Lower lobe of right lung (tissue), 2 donors: ENCODE measurements at regions not wholly inside any gene's neighbourhood (a gene's known extent, or its start where the extent isn't known, plus 50 kb on each side); places are given as distances from the start of the nearest gene placed in this dataset.
"Not testable (repeated sequence)": the region's sequence is repeated elsewhere in the genome, so short reads cannot be mapped to it uniquely, and the experiment has no call there.

ENCODE experiments used
- ATAC-seq, 2 donors: fragments of 200-7000 bp; cut with Tn5 transposase; one replicate each; pipeline ENCODE4 v1.9.1; 2020 to 2022; ENCODE audit warnings: mild to moderate bottlenecking in 2 of 2, moderate library complexity in 2 of 2
- DNase-seq: peaks from one replicate; pipeline ENCODE4 v3.0.0-alpha.2; 2020
- H3K27ac ChIP-seq: fragments of 200-600 bp; one replicate; pipeline ENCODE4 v1.8.0; 2022
- H3K27me3 ChIP-seq: fragments of 200-600 bp; one replicate; pipeline ENCODE4 v1.8.0; 2022; ENCODE audit warnings: low read depth
- H3K36me3 ChIP-seq: fragments of 200-600 bp; one replicate; pipeline ENCODE4 v1.8.0; 2022; ENCODE audit warnings: mild to moderate bottlenecking
- H3K4me1 ChIP-seq: fragments of 200-600 bp; one replicate; pipeline ENCODE4 v1.8.0; 2022
- H3K4me3 ChIP-seq: fragments of 200-600 bp; one replicate; pipeline ENCODE4 v1.8.0; 2022; ENCODE audit warnings: mild to moderate bottlenecking
- H3K9me3 ChIP-seq: fragments of 200-600 bp; one replicate; pipeline ENCODE4 v1.8.0; 2022
- intact Hi-C: fragments of 100-400 bp; cut with DNase I; formaldehyde crosslinking; loops from one replicate; pipeline ENCODE4 v1.11.0; 2022
- TF ChIP-seq, protein P1 (sequence below): fragments of 200-600 bp; IDR thresholded peaks from one replicate; pipeline ENCODE4 v1.8.0; 2022; ENCODE audit warnings: antibody characterized with exemption, mild to moderate bottlenecking
- donor health status: DM: no; HTN: yes; CAD: no; lungs with severe emphysema.

DNA sequence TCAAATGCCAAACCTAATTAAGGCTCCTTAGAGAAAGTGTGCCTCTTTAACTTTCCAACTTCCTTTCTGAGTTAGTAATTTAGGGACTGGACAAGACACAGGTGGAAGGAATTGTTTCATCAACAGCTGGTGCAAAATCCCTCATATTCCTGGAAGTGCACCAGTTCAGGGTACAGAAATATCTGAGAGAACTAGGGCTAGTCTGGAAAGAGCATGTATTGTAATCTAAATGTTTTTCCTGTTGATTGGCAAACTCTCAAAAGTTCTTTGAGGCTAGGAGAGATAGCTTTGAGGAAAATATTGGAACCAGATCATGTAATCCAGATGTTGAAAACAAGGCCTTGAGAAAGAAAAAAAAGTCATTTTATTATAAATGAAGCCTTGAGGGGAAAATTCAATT is 98.1 kb upstream of the C1GALT1C1 start:
- H3K27me3 ChIP-seq, result no peaks in the 10 kb centered on the region

DNA sequence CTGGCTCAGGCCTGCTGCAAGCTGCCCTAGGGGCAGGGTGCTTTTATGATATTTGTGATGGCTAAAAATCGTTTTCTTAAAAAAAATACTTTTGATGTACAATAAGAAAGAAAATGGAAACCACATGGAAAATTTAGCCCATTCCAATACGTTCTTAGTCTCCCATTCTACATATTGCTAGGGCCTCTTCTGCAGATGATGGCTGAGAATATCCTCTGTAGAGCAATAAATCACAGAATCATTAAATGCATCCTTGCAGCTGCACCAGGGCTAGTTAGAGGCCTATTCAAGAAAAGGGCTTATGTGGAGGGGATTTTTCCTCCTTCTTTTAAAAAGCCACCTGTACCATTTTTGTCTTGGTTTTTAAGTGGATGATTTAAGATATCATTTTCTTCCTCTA is 97.6 kb upstream of the C1GALT1C1 start:
- no peak overlapping the region for H3K4me3 ChIP-seq
- no peaks in the 10 kb centered on the region for H3K27me3 ChIP-seq
- no peak overlapping the region for H3K27ac ChIP-seq
- H3K36me3 ChIP-seq, result no peaks in the 10 kb centered on the region
- TF ChIP-seq, protein P1, sequence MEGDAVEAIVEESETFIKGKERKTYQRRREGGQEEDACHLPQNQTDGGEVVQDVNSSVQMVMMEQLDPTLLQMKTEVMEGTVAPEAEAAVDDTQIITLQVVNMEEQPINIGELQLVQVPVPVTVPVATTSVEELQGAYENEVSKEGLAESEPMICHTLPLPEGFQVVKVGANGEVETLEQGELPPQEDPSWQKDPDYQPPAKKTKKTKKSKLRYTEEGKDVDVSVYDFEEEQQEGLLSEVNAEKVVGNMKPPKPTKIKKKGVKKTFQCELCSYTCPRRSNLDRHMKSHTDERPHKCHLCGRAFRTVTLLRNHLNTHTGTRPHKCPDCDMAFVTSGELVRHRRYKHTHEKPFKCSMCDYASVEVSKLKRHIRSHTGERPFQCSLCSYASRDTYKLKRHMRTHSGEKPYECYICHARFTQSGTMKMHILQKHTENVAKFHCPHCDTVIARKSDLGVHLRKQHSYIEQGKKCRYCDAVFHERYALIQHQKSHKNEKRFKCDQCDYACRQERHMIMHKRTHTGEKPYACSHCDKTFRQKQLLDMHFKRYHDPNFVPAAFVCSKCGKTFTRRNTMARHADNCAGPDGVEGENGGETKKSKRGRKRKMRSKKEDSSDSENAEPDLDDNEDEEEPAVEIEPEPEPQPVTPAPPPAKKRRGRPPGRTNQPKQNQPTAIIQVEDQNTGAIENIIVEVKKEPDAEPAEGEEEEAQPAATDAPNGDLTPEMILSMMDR, result no peak
- no peak for DNase-seq
- intact Hi-C loops, result no loop called here
- no peak for ATAC-seq
- H3K4me1 ChIP-seq, result no peaks in the 10 kb centered on the region
- no peaks in the 10 kb centered on the region for H3K9me3 ChIP-seq

More for the DNA sequence above, 98.1 kb upstream of the C1GALT1C1 start:
- Histone ChIP-seq H3K4me3 (no peak overlapping the region), H3K27ac (no peak overlapping the region), H3K4me1 (no peaks in the 10 kb centered on the region), H3K36me3 (no peaks in the 10 kb centered on the region), H3K9me3 (no peaks in the 10 kb centered on the region)
- ATAC-seq (no peak), DNase-seq (no peak)
- TF ChIP-seq, protein P1, result no peak
- intact Hi-C loops, result no loop called here

DNA sequence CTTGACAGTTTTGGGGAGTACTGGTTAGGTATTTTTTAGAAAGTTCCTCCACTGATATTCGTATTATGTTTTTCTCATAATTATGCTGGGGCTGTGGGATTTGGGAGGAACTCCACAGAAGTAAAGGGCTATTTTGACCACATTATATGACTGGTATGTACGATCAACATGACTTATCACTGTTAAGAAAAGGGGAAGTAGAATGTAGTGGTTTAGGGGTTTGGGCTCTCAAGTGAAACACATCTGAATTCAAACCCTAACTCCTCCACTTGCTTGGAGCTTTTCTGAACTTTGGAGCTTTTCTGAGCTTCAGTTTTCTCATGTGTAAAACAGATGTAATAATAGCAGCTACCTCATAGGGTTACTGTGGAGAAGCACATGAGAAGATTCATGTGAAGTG is 96.4 kb upstream of the C1GALT1C1 start:
- ATAC-seq, result no peak
- no peaks in the 10 kb centered on the region for H3K36me3 ChIP-seq

DNA sequence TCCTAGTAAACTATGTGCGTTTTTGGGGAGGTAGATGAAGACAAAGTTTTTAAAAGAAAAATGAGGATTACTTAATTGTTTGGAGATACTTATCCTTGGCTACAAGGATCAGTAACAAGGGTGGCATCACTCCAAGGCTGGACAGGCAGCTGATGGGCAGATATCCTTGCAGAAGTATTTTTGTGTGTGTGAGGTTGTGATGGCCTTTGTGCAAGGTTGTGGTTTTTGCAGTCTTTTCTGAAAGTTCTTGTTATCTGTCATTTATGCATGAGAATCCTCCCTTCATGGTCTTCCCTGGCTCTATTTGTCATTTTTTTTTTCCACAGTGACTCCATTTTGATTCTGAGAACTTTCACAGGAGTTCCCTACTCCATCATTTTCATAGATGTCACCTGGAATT is 96.0 kb upstream of the C1GALT1C1 start:
- no peak for ATAC-seq
- H3K36me3 ChIP-seq, result no peaks in the 10 kb centered on the region
- H3K4me1 ChIP-seq, result no peaks in the 10 kb centered on the region
- TF ChIP-seq, protein P1, result no peak
- H3K4me3 ChIP-seq, result no peak overlapping the region
- H3K27ac ChIP-seq, result no peak overlapping the region
- H3K9me3 ChIP-seq, result no peaks in the 10 kb centered on the region
- DNase-seq, result no peak
- intact Hi-C loops, result no loop called here
- H3K27me3 ChIP-seq, result no peaks in the 10 kb centered on the region

More for the DNA sequence above, 96.4 kb upstream of the C1GALT1C1 start:
- Histone ChIP-seq H3K9me3 (no peaks in the 10 kb centered on the region), H3K4me3 (no peak overlapping the region), H3K4me1 (no peaks in the 10 kb centered on the region), H3K27me3 (no peaks in the 10 kb centered on the region), H3K27ac (no peak overlapping the region)
- TF ChIP-seq, protein P1, result no peak
- DNase-seq, result no peak
- intact Hi-C loops, result no loop called here

DNA sequence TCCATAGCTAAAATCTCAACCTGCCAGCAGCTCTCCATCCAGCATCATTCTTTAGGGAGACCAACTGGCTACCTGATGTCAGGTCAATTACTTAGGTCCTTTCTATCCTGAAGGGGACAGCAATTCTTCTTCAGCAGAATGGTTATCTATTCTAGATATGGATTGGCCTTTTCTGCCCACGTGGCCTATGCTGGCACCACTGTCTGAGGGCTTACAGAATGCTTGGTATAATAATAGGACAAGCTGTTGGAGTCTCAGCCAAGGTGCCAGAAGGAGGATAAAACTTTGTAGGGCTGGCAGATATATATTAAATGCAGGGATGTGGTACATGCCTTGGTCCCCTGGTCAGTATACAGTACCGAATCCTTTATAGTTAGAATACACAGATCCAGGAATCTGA is 89.8 kb upstream of the C1GALT1C1 start:
- ATAC-seq (no peak), DNase-seq (no peak)
- TF ChIP-seq, protein P1, result no peak
- no peak overlapping the region for H3K4me3 ChIP-seq
- no peaks in the 10 kb centered on the region for H3K4me1 ChIP-seq
- no peaks in the 10 kb centered on the region for H3K27me3 ChIP-seq
- no peaks in the 10 kb centered on the region for H3K36me3 ChIP-seq
- H3K9me3 ChIP-seq, result no peaks in the 10 kb centered on the region
- no peak overlapping the region for H3K27ac ChIP-seq
- intact Hi-C loops, result no loop called here

DNA sequence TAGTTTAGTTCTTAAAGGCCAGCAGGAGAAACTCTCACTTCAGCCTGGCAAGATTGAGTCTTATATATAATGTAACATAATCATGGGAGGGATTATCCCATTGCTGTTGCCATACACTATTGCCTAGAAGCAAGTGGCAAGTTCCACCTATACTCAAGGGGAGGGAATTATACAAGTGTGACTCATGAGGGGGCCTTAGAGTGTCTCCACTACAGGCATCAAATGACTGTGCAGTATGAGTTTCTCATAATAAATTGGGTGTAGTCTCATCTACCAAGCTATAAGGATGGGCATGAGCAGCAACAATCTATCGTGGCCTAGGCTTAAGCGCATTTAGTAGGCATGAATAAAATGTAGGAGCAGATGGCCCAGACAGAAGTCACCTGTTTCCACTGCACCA is 89.1 kb upstream of the C1GALT1C1 start:
- DNase-seq (no peak), ATAC-seq (no peak)
- intact Hi-C loops, result no loop called here
- Histone ChIP-seq H3K4me3 (no peak overlapping the region), H3K9me3 (no peaks in the 10 kb centered on the region), H3K27ac (no peak overlapping the region), H3K27me3 (no peaks in the 10 kb centered on the region), H3K4me1 (no peaks in the 10 kb centered on the region), H3K36me3 (no peaks in the 10 kb centered on the region)
- TF ChIP-seq, protein P1, result no peak

DNA sequence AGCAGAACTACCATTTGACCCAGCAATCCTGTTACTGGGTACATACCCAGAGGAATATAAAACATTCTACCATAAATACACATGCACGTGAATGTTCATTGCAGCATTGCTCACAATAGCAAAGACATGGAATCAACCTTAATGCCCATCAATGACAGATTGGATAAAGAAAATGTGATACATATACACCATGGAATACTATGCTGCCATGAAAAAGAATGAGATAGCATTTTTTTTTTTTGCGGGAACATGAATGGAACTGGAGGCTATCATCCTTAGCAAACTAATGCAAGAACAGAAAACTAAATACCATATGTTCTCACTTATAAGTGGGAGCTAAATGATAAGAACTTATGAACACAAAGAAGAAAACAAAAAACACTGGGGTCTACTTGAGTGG is 72.5 kb upstream of the C1GALT1C1 start:
- H3K4me1 ChIP-seq, H3K27ac ChIP-seq, H3K9me3 ChIP-seq, H3K27me3 ChIP-seq, H3K4me3 ChIP-seq, intact Hi-C loops, DNase-seq, H3K36me3 ChIP-seq, ATAC-seq: not testable (repeated sequence)
